HG03139 (cell line): ENCODE measurements at regions not wholly inside any gene's neighbourhood (a gene's known extent, or its start where the extent isn't known, plus 50 kb on each side); places are given as distances from the start of the nearest gene placed in this dataset.

Source experiments
- ATAC-seq: cut with Tn5 transposase; IDR thresholded peaks from one replicate; pipeline ENCODE4 v1.9.1; 2021; ENCODE audit not compliant: unreplicated experiment

GRCh38 chr15:69652751-69653305 is 200.2 kb downstream of the RPLP1 start:
- ATAC-seq = no peak

GRCh38 chr15:69653306-69653705 is 200.7 kb downstream of the RPLP1 start:
- no peak for ATAC-seq

DNA sequence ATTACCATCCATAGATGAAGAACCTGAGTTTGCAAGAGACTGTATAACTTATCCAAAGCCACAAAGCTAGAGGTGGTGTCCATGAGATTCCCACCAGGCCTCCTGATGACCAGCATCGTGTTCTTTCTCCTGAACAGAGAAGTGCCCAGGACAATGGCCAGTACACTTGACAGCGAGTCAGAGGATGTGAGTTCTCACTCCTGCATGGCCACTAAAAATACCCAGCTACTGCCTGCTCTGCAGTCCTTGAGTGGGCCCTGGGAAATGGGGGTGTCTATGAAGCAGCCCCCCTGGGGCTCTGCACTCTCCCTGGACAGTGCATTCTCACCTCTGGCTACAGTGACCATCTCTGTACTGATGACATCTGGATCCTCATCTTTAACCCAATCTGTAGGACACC is 201.2 kb downstream of the RPLP1 start:
- no peak for ATAC-seq

GRCh38 chr15:69656271-69657030 is 203.8 kb downstream of the RPLP1 start:
- ATAC-seq = no peak

DNA sequence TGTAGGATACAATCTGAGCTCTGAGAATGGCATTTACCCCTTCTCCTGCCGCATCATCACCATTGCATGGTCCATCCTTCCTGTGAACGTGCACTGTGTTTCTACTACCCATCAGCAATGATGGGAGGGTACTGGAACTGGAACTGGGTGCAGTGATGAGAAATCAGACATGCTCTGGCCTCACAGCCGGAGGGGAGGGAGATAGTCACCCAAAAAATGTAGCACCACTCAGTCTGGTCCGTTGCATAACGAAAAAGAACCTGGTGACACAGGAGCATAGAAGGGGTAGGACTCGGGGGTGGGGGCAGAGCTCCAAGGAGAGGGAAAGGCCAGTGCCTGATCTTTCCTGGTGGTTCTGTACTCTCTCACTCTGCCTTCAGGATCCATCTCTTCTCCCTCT is 205.0 kb downstream of the RPLP1 start:
- ATAC-seq = no peak

- ATAC-seq = no peak
Measured at GRCh38 chr15:69658411-69658945, 205.9 kb downstream of the RPLP1 start.

DNA sequence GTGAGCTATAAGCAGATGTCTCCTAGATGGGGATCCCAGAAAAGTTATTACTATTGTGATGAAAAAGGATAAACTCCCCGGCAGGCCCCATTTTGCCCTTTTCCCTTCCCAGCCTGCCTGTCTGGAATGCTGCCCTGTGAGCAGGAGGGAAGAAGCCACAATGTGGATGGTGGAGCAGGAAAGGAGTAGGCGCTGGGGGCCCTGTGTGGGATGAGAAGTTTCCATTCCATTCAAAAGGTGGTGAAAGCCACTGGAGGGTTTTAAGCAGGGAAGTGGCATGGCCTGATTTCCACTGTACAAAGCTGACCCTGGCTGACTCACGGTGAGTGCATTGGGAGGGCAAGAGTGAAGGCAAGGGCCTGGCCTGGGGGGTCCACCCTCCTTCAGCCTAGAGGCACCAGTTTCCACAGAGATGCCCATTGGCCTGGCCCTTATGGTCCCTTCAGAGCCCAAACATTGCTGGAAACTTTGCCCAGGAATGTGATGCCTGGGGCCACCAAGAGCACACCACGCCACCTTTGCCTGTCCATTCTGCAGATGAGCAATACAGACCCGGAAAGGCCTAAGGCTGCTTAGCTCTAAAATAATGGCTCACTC is 206.9 kb downstream of the RPLP1 start:
- ATAC-seq = no peak

DNA sequence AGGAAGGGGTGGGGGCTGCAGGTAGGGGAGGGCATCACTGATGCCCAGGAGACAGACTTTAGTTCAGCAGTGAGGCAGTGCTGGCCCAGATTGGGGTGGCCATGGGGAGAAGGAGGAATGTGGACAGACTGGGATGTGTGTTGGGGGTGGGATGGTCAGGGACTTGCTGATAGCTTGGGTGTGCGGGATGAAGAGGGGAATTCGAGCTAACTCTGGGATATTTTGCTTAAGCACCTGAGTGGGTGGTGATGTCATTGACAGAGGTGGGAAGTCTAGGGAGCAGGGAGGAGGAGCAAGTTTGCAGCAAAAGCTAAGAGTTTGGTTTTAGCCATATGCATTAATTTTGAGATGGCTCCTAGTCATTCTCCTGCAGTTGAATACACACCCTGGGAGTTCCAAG is 207.5 kb downstream of the RPLP1 start:
- ATAC-seq = no peak

DNA sequence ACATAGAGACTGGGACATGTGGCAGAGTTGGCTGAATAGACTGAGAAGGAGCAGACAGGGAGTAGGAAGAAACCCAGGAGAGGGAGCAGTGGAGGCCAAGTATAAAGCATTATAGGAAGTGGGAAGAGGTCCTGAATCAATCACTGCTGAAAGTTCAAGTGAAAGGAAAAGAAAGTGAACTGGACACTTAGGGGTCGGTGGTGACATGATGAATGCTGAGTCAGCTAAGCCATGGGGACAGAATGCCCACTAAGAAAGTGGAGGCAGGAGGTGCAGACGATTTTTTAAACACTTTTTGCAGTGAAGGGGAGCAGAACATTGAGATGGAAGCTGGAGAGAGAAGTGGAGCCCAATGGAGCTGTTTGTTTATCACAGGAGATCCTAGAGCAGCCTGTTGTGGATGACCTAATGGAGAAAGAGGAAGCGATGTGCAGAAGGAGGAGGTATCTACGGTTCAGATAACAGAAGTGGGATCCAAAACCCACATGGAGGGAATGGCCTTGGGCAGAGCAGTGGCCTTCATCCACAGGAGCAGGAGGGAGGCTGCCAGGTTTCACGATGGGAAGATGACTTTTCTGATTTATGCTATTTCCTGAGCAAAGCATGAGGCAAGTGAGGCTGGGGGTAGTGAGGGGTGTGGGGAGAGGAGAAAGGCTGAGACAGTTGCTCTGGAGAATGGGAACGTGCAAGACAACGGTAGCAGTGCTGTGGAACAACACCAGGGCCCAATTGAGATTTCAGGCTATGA is 208.2 kb downstream of the RPLP1 start:
- no peak for ATAC-seq

DNA sequence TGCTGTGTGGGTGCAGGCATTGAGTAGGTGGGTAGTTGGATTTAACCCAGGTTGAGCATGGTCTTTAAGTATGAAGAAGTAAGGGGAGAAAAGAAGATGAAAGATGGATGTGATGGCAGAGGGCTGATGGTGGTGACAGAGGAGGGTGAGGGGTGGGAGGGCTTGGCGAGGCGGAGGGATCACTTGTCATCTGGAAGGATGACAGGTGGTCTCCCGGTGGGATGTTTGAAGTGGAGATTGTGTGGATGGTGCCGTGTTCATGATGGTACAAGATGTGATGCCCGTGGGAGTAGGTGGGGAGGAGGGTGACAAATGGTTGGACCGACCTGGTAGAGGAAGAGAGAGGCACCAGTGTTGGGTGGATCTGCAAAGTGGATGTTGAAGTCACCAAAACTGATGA is 208.8 kb downstream of the RPLP1 start:
- no peak for ATAC-seq

DNA sequence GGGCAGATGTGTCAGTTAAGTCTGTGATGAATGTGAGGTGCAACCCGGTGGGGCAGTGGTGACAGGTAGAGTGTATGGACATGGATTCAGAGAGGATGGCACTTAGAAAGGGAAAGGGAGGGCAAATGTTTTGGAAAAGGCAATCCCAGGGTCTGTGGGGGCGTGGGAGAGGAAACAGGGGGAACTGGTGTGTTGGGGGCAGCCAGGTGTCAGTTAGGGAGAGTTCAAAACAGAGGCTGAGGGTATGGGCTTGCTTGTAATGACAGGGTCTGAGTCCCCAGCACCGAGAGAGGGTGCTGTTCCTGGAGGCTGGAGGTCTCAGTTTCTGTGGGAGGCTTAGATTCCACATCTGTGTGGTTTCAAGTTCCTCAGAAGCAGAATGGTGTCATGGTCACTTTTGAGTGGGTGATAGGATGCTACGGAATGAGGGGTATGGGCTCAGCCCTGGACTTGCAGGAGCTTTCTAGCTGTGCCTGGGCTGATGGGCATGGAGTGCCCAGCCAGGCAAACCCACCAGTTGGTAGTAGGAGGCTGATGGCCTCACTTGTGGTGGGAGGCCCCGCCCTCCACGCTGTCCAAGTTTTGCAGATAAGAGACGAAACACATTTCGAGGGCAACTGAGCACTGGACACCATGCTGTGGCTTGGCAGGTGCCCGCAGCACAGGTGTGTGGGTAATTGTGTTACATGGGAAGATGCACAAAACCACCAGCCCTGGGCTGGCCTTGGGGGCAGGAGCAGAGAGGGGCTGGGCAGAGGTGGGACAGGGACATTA is 209.4 kb downstream of the RPLP1 start:
- no peak for ATAC-seq

DNA sequence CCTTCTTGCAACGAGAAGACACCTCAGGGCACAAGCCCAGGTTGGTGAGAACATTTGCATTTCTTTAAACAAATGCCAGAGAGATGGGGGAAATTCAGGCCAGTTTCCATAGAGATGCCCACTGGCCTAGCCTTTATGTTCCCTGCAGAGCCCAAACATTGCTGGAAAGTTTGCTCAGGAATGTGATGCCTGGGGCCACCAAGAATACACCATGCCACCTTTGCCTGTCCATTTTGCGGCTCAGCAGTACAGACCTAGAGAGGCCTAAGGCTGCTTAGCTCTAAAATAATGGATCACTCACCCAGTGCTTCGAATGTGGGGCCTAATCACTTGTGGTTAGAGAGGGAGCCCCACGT is 210.0 kb downstream of the RPLP1 start:
- ATAC-seq = no peak

DNA sequence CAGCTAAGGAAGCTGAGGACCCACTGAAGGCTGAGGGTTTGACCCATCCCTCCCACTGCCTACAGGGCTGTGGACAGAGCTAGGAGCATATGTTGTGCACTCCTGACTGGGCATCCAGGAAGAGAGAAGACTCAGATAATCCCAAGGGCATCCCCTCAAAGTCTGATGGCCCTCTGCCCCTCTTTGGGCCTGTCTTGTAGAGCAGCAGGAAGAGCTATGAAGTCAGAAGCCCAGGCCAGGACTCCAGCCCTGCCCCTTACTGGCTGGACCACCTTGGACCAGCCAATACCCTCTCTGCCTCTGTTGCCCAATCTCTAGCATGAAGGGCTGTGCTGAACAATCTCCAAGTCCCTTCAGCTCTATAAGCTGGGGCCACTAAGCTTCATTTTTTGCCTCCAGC is 210.8 kb downstream of the RPLP1 start:
- no peak for ATAC-seq

DNA sequence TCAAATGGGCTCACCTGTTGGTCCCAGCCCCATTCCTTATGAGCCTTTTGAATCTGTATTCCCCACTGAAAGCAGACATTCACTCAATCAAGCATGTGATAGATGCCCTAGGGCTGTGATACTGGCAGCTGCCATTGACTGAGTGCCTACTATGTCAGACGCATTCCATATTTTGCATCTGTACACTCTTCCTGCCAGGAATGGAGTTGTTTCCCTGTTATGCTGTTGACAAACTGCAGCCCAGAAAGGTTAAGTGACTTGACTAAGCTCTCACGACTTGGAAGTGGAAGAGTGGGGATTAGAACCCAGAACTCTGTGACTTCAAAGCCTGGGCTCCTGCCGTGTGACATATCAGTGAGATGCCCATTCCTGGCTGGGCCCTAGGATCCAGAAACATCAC is 211.4 kb downstream of the RPLP1 start:
- no peak for ATAC-seq

DNA sequence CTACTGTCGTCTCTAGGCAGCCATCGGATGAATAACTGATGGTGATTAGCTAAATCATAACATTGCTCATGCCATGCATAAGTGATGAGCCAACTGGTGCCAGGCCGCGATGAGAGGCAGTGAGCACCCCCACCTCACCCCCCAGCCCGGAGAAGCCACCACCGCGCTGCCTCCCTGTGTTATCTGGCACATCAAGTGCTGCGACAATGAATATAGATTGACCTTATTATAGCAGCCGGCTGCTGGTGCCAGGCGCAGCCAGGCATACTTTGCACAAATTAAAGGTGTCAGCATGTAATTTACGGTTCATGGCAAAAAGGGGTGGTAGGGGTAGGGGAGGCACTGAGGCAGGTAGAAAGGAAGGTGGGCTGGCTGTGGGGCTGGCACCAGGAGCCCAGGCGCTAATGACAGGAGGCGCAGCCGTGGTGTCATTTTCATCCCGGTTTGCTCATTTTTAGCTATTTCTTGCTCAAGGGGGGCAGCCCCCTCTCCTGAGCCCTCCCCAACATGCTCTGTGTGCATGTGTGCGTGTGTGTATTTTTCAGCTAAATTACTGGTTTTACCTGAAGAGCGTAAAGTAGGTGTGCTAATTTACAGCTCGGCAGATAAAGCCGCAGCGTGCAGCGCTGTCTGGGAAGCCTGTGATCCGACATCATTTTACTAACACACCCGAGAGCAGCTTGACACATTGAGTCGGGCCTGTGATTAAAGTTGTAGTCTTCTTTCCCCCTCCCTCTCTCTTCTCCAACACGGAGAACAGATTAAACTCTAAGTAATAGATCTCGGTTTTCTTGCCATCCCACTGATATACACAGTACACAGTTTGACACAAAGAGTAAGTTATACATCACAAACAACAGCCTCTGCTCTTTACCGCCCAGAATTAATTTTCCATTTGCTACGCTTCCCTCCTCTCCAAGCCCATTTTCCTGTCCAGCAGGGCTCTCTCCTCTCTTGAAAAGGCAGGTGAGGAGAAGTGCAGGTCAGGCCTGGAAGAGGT is 212.3 kb downstream of the RPLP1 start:
- no peak for ATAC-seq

- no peak for ATAC-seq
Measured at GRCh38 chr15:69665641-69666111, 213.1 kb downstream of the RPLP1 start.

DNA sequence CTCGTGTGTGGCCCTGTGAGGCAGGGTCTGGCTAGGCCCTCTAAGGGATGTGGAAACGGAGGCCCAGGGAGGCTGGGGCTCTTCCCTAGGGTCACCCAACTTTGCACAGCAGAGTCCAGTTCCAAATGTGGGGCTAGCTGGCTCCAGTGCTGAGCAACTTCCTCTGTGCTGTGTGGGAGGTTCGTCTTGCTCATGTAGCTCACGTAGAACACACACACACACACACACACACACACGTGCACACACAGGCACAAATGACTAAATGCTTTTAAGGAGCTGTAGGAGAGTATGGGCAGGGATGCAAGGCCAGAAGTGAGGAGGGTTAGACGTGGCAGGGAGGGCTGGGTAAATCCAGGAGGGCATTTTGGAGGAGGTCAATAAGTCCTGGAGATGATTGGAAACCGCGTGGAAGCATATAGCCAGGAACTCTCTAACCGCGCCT is 213.8 kb downstream of the RPLP1 start:
- ATAC-seq = no peak

- ATAC-seq = no peak
Measured at GRCh38 chr15:69666921-69667811, 214.5 kb downstream of the RPLP1 start.
